ENCODE measurements at regions not wholly inside any gene's neighbourhood (a gene's known extent, or its start where the extent isn't known, plus 50 kb on each side); places are given as distances from the start of the nearest gene placed in this dataset.

GRCh38 chr4:101593666-101594065 lies 196.9 kb upstream of the BANK1 start:
- 91% methylated on average over 2 of the region's 2 CpGs for WGBS (ENCODE audit: low lambda C conversion rate, missing lambda C conversion rate)
- no peak overlapping the region for H3K4me3 ChIP-seq
- H3K27ac ChIP-seq: no peak overlapping the region
- TF ChIP-seq EZH2phosphoT487 (IDR thresholded peaks at IDR 0.05; ENCODE audit: low read depth, severe bottlenecking, unreplicated experiment) (no peak), CTCF (IDR thresholded peaks at IDR 0.05; ENCODE audit: poor library complexity) (no peak), EZH2 (IDR thresholded peaks at IDR 0.05; ENCODE audit: borderline replicate concordance) (no peak)
- H3K79me2 ChIP-seq: no peaks in the 10 kb centered on the region
- H4K20me1 ChIP-seq (ENCODE audit: insufficient read depth, poor library complexity, severe bottlenecking): no peaks in the 10 kb centered on the region
- no peak for DNase-seq (ENCODE audit: low spot score)
- no peak overlapping the region for H3K4me2 ChIP-seq
- H3K9me3 ChIP-seq (ENCODE audit: low read depth): no peaks in the 10 kb centered on the region
- no peak overlapping the region for H2AFZ ChIP-seq
- H3K4me1 ChIP-seq (ENCODE audit: insufficient read depth): no peaks in the 10 kb centered on the region
- no peaks in the 10 kb centered on the region for H3K27me3 ChIP-seq
- no peaks in the 10 kb centered on the region for H3K9me2 ChIP-seq (replicated peaks; ENCODE audit: insufficient read depth)
- H3K36me3 ChIP-seq (replicated peaks; ENCODE audit: insufficient read depth, low read depth): no peaks in the 10 kb centered on the region

GRCh38 chr4:101584306-101584705 lies 206.2 kb upstream of the BANK1 start:
- no peaks in the 10 kb centered on the region for H3K9me2 ChIP-seq (replicated peaks; ENCODE audit: insufficient read depth)
- WGBS (ENCODE audit: low lambda C conversion rate, missing lambda C conversion rate): 83% methylated on average over 2 of the region's 2 CpGs
- H3K79me2 ChIP-seq: no peaks in the 10 kb centered on the region
- no peak for DNase-seq (ENCODE audit: low spot score)
- H3K9me3 ChIP-seq (ENCODE audit: low read depth): no peaks in the 10 kb centered on the region
- no peak overlapping the region for H3K4me2 ChIP-seq
- no peak overlapping the region for H3K4me3 ChIP-seq
- H3K36me3 ChIP-seq (replicated peaks; ENCODE audit: insufficient read depth, low read depth): no peaks in the 10 kb centered on the region
- no peaks in the 10 kb centered on the region for H4K20me1 ChIP-seq (ENCODE audit: insufficient read depth, poor library complexity, severe bottlenecking)
- no peaks in the 10 kb centered on the region for H3K27me3 ChIP-seq
- no peaks in the 10 kb centered on the region for H3K4me1 ChIP-seq (ENCODE audit: insufficient read depth)
- H3K27ac ChIP-seq: no peak overlapping the region
- TF ChIP-seq CTCF (IDR thresholded peaks at IDR 0.05; ENCODE audit: poor library complexity): no peak
- no peak for TF ChIP-seq EZH2phosphoT487 (IDR thresholded peaks at IDR 0.05; ENCODE audit: low read depth, severe bottlenecking, unreplicated experiment)
- no peak for TF ChIP-seq EZH2 (IDR thresholded peaks at IDR 0.05; ENCODE audit: borderline replicate concordance)
- no peak overlapping the region for H2AFZ ChIP-seq

- no peak overlapping the region for H3K4me2 ChIP-seq
- no peaks in the 10 kb centered on the region for H3K36me3 ChIP-seq (replicated peaks; ENCODE audit: insufficient read depth, low read depth)
- H3K4me1 ChIP-seq (ENCODE audit: insufficient read depth): no peaks in the 10 kb centered on the region
- H3K27me3 ChIP-seq: no peaks in the 10 kb centered on the region
- no peak for TF ChIP-seq CTCF (IDR thresholded peaks at IDR 0.05; ENCODE audit: poor library complexity)
- H3K27ac ChIP-seq: no peak overlapping the region
- 70% methylated on average over 5 of the region's 5 CpGs for WGBS (ENCODE audit: low lambda C conversion rate, missing lambda C conversion rate)
- H2AFZ ChIP-seq: no peak overlapping the region
- no peaks in the 10 kb centered on the region for H3K9me3 ChIP-seq (ENCODE audit: low read depth)
- no peaks in the 10 kb centered on the region for H3K79me2 ChIP-seq
- H4K20me1 ChIP-seq (ENCODE audit: insufficient read depth, poor library complexity, severe bottlenecking): no peaks in the 10 kb centered on the region
- no peak for DNase-seq (ENCODE audit: low spot score)
- H3K9me2 ChIP-seq (replicated peaks; ENCODE audit: insufficient read depth): no peaks in the 10 kb centered on the region
- H3K4me3 ChIP-seq: no peak overlapping the region
Observed at GRCh38 chr4:101563126-101563525, 215.8 kb upstream of the PPP3CA start.

- H3K4me3 ChIP-seq: no peak overlapping the region
- H4K20me1 ChIP-seq (ENCODE audit: insufficient read depth, poor library complexity, severe bottlenecking): no peaks in the 10 kb centered on the region
- H3K79me2 ChIP-seq: no peaks in the 10 kb centered on the region
- H2AFZ ChIP-seq: no peak overlapping the region
- DNase-seq (ENCODE audit: low spot score): no peak
- H3K36me3 ChIP-seq (replicated peaks; ENCODE audit: insufficient read depth, low read depth): no peaks in the 10 kb centered on the region
- no peak for TF ChIP-seq EZH2phosphoT487 (IDR thresholded peaks at IDR 0.05; ENCODE audit: low read depth, severe bottlenecking, unreplicated experiment)
- no peak for TF ChIP-seq CTCF (IDR thresholded peaks at IDR 0.05; ENCODE audit: poor library complexity)
- no peak for TF ChIP-seq EZH2 (IDR thresholded peaks at IDR 0.05; ENCODE audit: borderline replicate concordance)
- no peaks in the 10 kb centered on the region for H3K27me3 ChIP-seq
- no peaks in the 10 kb centered on the region for H3K9me2 ChIP-seq (replicated peaks; ENCODE audit: insufficient read depth)
- no peak overlapping the region for H3K27ac ChIP-seq
- H3K4me1 ChIP-seq (ENCODE audit: insufficient read depth): no peaks in the 10 kb centered on the region
- H3K4me2 ChIP-seq: no peak overlapping the region
- WGBS (ENCODE audit: low lambda C conversion rate, missing lambda C conversion rate): 87% methylated on average over 4 of the region's 4 CpGs
- no peaks in the 10 kb centered on the region for H3K9me3 ChIP-seq (ENCODE audit: low read depth)
Observed at GRCh38 chr4:101556842-101557241, 209.5 kb upstream of the PPP3CA start.
